Erythroblast (primary cell): ENCODE measurements at regions not wholly inside any gene's neighbourhood (a gene's known extent, or its start where the extent isn't known, plus 50 kb on each side); places are given as distances from the start of the nearest gene placed in this dataset.

Experiments
- GATA1 ChIP-seq: IDR thresholded peaks from 2 replicates; pipeline ENCODE4 v1.6.1; 2011; ENCODE audit warnings: low read depth, mild to moderate bottlenecking, control low read depth, low read length, moderate library complexity
- POLR2A ChIP-seq: IDR thresholded peaks from 2 replicates; pipeline ENCODE4 v1.6.1; 2011; ENCODE audit warnings: mild to moderate bottlenecking, low read length

GRCh38 chr17:56718515-56718914 lies 115.2 kb downstream of the C17orf67 start:
- TF ChIP-seq POLR2A = no peak
- no peak for TF ChIP-seq GATA1
